HG03432 (cell line): ENCODE measurements at regions not wholly inside any gene's neighbourhood (a gene's known extent, or its start where the extent isn't known, plus 50 kb on each side); places are given as distances from the start of the nearest gene placed in this dataset.
"Not testable (repeated sequence)": the region's sequence is repeated elsewhere in the genome, so short reads cannot be mapped to it uniquely, and the experiment has no call there.

ENCODE experiments used
- ATAC-seq: cut with Tn5 transposase; IDR thresholded peaks from one replicate; pipeline ENCODE4 v1.9.1; 2021; ENCODE audit warnings: mild to moderate bottlenecking, moderate library complexity; ENCODE audit not compliant: unreplicated experiment

- ATAC-seq: no peak
These were observed 79.4 kb upstream of the NREP start for GRCh38 chr5:111836426-111836825.

- no peak for ATAC-seq
These were observed 78.1 kb upstream of the NREP start for GRCh38 chr5:111834926-111835599.

DNA sequence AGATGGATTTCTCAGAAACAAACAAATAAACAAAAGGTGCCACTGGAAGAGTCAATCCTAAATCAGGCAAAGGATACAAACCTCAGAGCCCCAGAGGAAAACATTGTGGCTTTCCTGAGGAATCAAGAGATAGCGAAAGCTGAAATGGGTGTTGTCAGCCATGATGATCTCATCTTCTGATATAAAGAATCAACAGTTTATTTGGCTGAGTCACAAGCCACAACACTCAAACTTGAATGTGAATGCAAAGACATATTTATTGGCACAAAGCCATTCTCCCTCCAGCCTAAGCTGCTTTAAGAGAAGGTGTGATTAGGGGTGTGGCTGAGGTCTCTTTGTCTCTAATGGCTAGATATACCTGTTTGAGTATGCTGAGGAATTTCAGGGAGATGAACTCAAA is 73.3 kb upstream of the NREP start:
- no peak for ATAC-seq

- no peak for ATAC-seq
These were observed 72.7 kb upstream of the NREP start for GRCh38 chr5:111829701-111830100.

- ATAC-seq: no peak
These were observed 69.1 kb upstream of the NREP start for GRCh38 chr5:111826064-111826463.

GRCh38 chr5:111820072-111820471 is 63.1 kb upstream of the NREP start:
- ATAC-seq: no peak

DNA sequence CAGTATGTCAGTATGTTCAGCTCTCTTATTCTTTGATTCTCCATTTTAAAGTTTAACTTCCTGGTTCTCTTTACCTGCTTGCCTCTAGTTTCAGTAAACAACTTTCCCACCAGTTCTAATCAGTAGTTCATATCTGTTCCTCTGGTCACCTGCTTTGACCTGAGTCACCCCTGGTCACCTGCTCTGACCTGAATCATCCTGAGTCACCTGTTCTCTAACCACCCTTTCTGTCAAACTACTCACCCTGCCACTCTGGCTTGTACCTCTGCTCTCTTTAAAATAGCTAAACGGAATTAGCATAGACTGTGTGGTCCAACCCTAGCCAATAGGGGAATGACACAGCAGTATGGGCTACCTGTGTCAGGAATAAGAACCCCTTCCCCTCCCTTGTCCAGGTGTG is 62.0 kb upstream of the NREP start:
- ATAC-seq: not testable (repeated sequence)

DNA sequence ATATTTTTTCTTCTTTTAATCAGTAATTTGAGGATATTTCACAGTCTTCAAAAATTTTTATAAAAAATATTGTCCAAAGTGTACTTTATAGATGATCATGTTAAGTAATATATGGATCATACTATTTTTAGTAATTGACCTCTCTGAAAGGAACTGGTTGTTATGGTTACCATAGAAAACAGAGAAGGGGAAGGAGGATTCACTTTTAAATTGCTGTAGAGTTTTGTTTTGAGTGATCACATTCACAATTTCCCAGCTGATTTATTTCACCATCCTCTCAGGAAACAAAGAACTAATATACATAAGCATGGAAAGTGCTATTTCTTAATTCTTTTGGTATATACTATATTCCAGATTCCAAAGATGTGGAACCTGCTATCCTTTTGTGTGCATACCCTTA is 56.5 kb upstream of the NREP start:
- ATAC-seq: no peak

DNA sequence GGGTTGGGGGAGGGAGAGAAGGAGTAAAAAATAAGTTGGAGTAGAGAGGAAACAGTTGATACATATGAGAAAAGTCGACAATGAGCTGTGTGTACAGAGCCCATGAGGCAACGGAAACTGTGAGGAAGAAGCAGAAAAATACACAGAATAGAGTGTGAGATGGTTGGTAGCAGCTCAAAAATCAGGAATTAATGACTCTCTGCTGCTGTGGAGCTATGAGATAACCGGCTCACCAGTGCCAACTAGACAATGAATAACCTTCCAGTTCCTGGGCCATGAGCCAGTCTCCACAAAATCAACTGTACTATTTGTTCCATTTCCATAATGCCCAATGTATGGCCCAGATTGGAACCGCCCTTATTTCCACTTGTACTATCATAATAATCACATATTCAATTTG is 53.1 kb upstream of the NREP start:
- ATAC-seq: no peak
